Kidney (tissue), 13 donors: ENCODE measurements at regions not wholly inside any gene's neighbourhood (a gene's known extent, or its start where the extent isn't known, plus 50 kb on each side); places are given as distances from the start of the nearest gene placed in this dataset.

Source experiments
- DNase-seq, 5 donors: peaks; one replicate each; pipeline ENCODE4 v3.0.0-alpha.2; 2013 to 2020
- FAIRE-seq: peaks from 2 replicates; lab custom pipeline; 2012; peaks lifted over from hg19 to GRCh38; lab: Jason Lieb, UNC
- H3K27ac ChIP-seq, 2 donors: one replicate each; pipeline ENCODE4 v1.7.0; 2013; ENCODE audit warnings: low read depth in 2 of 2, low read length in 2 of 2, inconsistent platforms in 1 of 2
- H3K27me3 ChIP-seq: one replicate; pipeline ENCODE4 v1.7.1; 2013; ENCODE audit warnings: low read length, inconsistent platforms; ENCODE audit not compliant: control insufficient read depth, insufficient read depth
- H3K36me3 ChIP-seq, 3 donors: one replicate each; pipeline versions ENCODE4 v1.7.0 to v1.7.1; 2013; ENCODE audit warnings: low read length in 3 of 3, control low read depth in 1 of 3, inconsistent platforms in 1 of 3; ENCODE audit not compliant: insufficient read depth in 3 of 3, control insufficient read depth in 2 of 3
- H3K4me1 ChIP-seq, 3 donors: one replicate each; pipeline versions ENCODE4 v1.7.0 to v1.7.1; 2013; ENCODE audit warnings: low read length in 3 of 3, inconsistent platforms in 1 of 3, low read depth in 1 of 3; ENCODE audit not compliant: control insufficient read depth in 2 of 3, insufficient read depth in 2 of 3
- H3K4me3 ChIP-seq, 3 donors: one replicate each; pipeline versions ENCODE4 v1.7.0 to v1.8.1; 2013; ENCODE audit warnings: low read length in 3 of 3, control low read depth in 1 of 3, inconsistent platforms in 1 of 3
- H3K9ac ChIP-seq, 3 donors: one replicate each; pipeline versions ENCODE4 v1.7.0 to v1.7.1; 2013; ENCODE audit warnings: low read length in 3 of 3, control low read depth in 1 of 3, inconsistent platforms in 1 of 3
- H3K9me3 ChIP-seq, 3 donors: one replicate each; pipeline versions ENCODE4 v1.7.0 to v1.7.1; 2013; ENCODE audit warnings: low read length in 3 of 3, control low read depth in 1 of 3, inconsistent platforms in 1 of 3; ENCODE audit not compliant: control insufficient read depth in 2 of 3, insufficient read depth in 1 of 3
- intact Hi-C: fragments of 100-400 bp; cut with DNase I; formaldehyde crosslinking; loops from one replicate; pipeline ENCODE4 v1.11.1; 2022
- TF ChIP-seq, protein P1 (sequence below): IDR thresholded peaks from 3 replicates; pipeline ENCODE4 v1.5.1; 2012; ENCODE audit warnings: mild to moderate bottlenecking, moderate library complexity, borderline replicate concordance; ENCODE audit not compliant: insufficient read depth; ENCODE audit errors: extremely low read depth
- donor health status: control.
- donor health status: control.
- donor health status: control.
- donor health status: control.
- donor health status: control.
- donor health status: DM: yes; HTN: yes; CAD: no.
- donor health status: Normal renal cell carcinoma (clear cell type).

DNA sequence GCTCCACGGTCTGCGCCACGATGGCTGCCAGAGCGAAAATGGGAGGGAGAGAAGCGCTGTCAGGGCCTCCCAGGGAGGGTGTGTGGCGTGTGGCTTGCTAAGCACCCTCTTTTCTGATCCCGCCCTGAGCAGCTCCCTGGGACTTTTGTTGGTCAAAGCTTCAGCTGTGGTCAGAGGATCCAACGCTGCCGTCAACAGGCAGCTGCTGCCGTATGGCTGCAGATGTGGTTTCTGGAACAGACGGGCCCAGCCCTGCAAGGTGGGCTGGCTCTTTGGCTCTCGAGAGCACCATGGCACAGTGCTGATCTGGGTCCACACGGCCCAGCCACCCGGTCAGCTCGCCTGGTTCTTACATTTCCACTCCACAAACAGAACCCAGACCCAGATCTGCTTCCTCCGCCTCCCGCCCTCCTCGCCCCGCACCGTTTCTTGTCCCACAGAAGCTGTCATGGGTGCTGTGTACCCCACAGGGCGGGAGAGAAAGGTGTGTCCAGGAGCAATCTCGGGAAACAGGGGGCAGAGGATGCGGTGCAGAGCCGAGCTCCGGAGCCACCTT, 86.0 kb upstream of the BHLHE23 start:
- Histone ChIP-seq H3K27ac (no peak overlapping the region), H3K9me3 (no peaks in the 10 kb centered on the region), H3K36me3 (no peaks in the 10 kb centered on the region), H3K4me3 (no peak overlapping the region), H3K4me1 (no peaks in the 10 kb centered on the region), H3K9ac (no peak overlapping the region), H3K27me3 (no peaks in the 10 kb centered on the region)
- intact Hi-C loops, result no loop called here
- DNase-seq, result peak in 2 of 5 donors; percentile 7 to 40
- TF ChIP-seq, protein P1, sequence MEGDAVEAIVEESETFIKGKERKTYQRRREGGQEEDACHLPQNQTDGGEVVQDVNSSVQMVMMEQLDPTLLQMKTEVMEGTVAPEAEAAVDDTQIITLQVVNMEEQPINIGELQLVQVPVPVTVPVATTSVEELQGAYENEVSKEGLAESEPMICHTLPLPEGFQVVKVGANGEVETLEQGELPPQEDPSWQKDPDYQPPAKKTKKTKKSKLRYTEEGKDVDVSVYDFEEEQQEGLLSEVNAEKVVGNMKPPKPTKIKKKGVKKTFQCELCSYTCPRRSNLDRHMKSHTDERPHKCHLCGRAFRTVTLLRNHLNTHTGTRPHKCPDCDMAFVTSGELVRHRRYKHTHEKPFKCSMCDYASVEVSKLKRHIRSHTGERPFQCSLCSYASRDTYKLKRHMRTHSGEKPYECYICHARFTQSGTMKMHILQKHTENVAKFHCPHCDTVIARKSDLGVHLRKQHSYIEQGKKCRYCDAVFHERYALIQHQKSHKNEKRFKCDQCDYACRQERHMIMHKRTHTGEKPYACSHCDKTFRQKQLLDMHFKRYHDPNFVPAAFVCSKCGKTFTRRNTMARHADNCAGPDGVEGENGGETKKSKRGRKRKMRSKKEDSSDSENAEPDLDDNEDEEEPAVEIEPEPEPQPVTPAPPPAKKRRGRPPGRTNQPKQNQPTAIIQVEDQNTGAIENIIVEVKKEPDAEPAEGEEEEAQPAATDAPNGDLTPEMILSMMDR, result no peak
- no peak for FAIRE-seq

DNA sequence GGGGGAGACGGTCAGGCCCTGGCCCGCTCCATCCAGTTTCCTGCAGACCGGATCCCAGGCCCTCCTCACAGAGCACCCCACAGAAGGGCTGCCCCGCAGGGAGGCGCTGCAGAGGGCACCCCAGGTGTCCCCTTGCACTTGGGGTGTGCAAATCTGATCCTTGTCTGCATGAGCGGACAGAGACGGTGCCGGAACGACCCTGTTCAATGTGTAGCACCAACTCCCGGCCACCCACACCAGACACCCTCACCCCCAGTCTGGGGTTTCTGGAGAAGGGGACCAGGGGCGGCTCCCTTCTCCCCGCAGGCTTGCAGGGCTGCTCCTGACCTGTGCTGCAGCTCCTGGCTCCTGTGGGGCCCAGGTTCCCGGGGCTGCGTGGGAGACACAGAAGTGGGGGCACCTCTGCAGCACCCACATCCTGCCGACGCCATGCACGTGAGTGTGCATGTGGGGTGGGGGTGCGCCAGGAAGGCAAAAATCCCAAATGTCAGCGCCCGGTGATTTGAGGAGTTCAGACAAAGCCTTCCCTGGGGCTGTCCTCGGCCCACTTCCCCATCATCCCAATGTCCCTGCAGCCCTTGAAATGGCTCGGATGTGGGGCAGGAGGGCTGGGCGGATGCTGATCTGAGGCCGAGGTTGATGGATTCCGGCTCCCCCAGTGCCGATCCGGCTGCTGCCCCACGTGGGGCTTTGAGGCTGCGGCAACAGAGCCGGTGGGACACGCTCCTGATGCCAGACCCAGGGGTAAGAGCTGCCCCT, 85.3 kb upstream of the BHLHE23 start:
- TF ChIP-seq, protein P1, result no peak
- Histone ChIP-seq H3K36me3 (no peaks in the 10 kb centered on the region), H3K9me3 (no peaks in the 10 kb centered on the region), H3K9ac (no peak overlapping the region), H3K4me3 (no peak overlapping the region), H3K4me1 (no peaks in the 10 kb centered on the region), H3K27ac (no peak overlapping the region), H3K27me3 (no peaks in the 10 kb centered on the region)
- DNase-seq (peak in 2 of 5 donors; percentile 22 to 65), FAIRE-seq (no peak)
- intact Hi-C loops, result no loop called here

DNA sequence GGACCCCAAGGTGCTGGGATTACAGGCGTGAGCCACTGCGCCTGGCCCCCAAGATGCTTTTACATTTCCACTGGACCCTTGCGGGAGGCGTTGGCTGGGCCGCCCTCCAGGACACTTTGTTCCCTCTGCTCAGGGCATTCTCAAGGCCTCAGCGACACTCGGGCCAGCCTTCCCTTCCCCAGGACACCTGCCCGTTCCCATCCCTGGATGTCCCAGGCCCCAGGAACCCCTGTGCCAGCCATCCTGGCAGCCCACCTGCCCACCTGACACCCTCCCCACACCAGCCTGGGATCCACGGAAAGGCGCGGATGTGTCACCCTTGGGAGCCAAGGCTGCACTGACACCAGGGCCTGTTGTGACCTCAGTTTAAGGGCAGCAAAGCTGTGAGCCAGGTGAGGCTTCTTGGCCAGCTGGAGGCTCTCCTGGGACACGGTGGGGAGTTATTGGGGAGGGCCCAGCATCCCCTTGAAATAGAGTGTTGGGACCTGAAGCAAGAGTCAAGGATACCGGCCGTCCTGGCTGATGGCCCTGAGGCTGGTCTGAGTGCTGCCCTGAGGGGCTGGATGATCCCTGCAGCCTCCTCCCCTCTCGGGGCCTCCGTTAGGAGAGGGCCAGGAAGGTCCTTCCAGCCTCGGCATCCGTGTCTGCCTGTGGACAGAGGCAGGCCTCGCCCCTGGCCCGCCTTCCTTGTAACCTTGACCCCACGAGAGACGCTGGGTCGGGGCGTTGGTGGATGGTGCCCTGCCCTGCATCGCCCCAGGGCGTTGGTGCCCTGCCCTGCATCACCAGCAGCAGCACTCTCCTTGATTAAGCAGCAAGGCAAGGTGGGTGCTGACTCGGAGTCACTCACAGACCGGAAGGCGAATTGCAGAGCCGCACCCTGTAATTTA, 84.2 kb upstream of the BHLHE23 start:
- Histone ChIP-seq H3K4me1 (no peaks in the 10 kb centered on the region), H3K9ac (no peak overlapping the region), H3K4me3 (no peak overlapping the region), H3K27ac (no peak overlapping the region), H3K27me3 (no peaks in the 10 kb centered on the region), H3K9me3 (no peaks in the 10 kb centered on the region), H3K36me3 (no peaks in the 10 kb centered on the region)
- intact Hi-C loops, result no loop called here
- no peak for FAIRE-seq
- DNase-seq, result peak in 2 of 5 donors; percentile 15 to 49
- TF ChIP-seq, protein P1, result no peak
